HG02885 (cell line): ENCODE measurements at regions not wholly inside any gene's neighbourhood (a gene's known extent, or its start where the extent isn't known, plus 50 kb on each side); places are given as distances from the start of the nearest gene placed in this dataset.

Experiments used
- ATAC-seq: cut with Tn5 transposase; IDR thresholded peaks from one replicate; pipeline ENCODE4 v1.9.1; 2021; ENCODE audit warnings: mild to moderate bottlenecking; ENCODE audit not compliant: unreplicated experiment, poor library complexity

DNA sequence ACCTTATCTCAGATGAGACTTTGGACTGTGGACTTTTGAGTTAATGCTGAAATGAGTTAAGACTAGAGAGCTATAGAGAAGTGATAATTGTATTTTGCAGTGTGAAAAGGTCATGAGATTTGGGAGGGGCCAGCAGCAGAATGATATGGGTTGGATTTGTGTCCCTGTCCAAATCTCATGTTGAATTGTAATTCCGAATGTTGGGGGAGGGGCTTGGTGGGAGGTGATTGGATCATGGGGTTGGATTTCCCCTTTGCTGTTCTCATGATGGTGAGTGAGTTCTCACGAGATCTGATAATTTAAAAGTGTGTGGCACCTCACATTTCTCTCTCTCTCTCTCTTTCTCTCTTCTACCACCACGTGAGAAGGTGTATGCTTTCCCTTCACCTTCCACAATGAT is 777.8 kb upstream of the LUZP2 start:
- no peak for ATAC-seq

DNA sequence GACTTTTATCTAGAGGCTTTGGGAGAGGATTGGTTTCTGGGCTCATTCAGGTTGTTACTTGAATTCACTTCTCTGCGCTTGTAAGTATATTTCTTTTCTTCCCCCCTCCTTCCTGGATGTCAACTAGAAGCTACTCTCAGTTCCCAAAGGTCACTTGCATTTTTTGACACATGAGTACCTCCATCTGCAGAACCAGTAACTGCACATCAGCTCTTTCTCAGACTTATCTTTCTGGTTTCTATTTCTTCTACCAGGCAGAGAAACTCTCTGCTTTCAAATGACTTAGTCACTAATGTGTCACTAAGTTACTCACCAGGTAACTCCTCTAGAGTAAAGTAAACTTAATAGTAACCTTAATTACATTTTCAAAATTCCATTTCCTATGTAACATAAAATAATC is 773.0 kb upstream of the LUZP2 start:
- no peak for ATAC-seq

DNA sequence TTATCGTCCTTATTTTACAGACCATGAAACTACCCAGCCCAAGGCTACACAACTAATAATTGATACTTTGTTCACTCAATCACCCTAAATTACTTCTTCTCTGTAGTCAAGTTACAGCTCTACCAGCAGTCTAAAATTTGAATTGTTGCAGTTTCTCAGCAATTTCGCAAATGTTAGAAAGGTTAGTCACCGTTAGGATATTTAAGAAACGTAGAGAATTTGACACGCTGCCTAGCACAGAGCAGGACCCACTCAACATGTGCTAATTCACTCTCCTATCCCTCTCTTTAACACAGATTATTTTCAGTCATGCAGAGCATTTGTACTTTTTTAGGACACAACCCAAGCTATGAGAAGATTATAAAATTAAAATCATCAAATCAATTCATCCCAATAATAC is 771.1 kb upstream of the LUZP2 start:
- no peak for ATAC-seq

DNA sequence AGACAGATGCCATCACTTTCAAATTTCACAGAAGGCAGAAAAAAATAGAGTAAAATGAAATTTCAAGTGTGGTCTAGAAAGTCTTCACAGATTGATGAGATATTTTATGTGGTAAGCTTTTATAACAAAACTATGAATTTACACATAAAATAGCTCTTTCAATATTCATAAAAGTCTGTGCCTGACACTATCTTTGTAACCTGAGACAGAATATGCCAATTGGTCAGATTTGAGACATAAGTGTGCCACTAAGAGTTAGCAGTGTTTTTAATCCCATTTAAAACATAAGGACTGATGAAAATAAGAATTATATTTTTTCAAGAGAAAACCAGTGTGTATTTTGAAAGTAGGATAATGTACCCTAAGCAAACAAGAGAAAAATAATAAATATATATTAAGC is 769.5 kb upstream of the LUZP2 start:
- ATAC-seq: no peak

DNA sequence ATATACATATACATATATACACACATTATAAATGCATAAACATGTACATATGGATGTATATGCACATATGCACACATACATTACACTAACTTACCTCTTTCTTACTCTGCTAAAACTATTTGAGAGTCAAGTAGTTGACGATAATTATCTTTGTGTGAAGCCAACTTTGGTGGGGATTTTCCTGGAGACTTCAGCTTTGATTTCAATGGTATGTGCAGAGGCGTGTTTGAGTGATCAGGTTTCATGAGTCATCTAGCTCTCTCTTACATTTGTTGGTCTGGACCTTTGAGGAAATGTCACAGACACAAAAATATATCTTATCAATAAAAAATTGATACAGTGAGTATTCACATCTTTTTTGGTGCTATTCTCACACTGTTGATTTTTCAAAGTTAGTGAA is 769.1 kb upstream of the LUZP2 start:
- no peak for ATAC-seq

DNA sequence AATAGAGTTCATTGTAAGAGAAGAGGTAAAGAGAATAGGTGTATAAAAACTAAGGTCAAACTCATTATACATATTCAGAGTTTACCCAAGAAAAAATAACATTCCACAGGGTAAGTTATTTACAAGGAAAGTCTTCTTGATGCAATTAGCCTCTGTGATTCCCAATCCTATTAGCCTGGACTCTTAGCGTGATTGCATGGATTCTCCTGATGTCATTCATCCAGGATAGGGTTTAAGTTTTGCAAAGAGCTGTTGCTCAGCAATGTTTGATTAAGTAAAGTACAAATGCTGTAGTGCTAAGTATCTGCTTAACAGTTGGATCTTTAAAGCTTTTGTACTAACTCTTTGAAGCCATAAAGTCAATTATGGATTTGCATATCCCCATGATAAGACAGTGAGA is 767.8 kb upstream of the LUZP2 start:
- ATAC-seq: no peak

DNA sequence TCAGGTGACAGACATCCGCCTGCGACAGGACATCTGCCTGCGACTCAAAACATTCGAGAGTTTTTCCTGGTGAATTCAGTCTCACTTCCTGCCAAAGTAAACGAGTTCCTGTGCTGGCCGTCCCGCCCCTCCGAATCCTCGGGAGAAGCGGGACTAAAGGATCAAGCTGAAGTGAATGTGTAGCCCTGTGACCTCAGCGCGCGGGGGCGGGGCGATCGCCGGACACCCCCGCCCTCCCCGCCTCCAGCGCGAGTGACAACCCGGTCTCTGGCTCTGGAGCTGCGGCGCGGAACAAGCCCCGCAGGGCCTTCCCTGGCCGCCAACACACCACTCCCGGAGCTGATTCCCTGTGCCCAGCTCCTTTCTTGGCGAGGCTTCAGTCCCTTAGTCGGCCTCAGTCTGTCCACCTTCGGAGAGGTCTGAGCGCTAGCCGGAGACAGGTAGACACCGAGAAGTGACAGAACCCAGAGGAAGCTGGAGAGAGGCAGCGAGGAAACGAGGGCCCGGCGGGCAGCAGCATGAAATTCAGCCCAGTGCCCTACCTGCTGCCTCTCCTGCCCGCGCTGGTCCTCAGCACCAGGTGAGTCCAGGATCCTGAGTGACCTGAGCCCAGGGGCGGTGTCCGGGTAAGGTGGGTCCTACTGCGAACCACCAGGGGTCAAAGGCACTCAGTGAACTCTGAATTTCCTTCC is 766.4 kb upstream of the LUZP2 start:
- ATAC-seq: no peak

DNA sequence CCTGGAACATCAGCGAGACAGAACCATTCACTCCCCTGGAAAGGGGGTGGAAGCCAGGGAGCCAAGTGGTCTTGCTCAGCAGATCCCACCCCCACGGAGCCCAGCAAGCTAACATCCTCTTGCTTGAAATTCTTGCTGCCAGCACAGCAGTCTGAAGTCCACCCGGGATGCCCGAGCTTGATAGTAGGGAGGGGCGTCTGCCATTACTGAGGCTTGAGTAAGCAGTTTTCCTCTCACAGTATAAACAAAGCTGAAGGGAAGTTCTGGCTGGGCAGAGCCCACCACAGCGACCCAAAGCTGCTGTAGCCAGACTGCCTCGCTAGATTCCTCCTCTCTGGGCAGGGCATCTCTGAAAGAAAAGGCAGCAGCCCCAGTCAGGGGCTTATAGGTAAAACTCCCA is 764.8 kb upstream of the LUZP2 start:
- ATAC-seq: no peak

DNA sequence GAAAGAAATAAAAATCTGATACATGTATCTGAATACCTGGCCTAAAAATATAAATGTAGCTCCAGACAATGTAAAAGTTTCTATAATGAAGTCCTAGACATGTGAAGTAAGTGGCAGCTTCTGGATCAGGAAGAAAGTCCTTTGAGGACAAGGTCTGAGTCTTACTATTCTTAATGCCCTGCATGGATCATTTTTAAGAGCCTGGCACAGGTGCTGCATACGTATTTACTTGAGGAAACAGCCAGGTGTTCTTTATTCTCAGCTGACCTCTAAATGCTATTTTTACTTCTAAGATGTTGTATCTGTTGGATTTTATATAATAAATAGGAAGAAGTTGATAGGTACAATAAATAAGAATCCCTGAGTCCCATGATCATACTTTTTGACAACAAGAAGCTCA is 750.0 kb upstream of the LUZP2 start:
- ATAC-seq: no peak

DNA sequence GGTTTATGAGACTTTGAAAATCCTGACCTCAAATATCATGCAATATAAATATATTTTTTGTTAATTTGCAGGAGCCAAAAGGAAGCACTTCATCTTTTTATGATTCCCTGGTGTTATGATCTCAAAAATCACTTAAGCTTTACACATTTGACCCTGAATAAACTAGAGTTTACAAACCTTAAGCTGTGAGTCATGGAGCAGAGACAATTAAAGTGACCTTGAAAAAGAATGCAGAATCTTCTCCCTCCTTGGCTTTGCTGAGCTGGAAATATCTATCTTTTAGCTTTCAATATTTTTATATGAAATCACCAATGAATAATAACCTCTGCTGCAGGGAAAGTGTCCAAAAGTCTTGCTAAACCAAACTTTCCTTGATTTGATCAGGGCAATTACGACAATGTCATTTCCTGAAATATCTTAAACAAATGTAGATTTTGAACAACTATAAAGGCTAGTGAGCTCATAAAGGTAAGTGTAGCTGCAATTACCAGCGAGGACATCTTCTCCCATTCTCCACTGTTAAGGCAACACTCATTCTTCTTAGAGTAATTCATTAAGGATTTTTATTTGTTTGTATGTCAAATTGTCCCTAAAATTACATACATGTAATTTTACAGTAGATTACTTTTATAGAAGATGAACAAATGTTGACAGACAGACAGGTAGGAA is 747.0 kb upstream of the LUZP2 start:
- ATAC-seq: no peak

DNA sequence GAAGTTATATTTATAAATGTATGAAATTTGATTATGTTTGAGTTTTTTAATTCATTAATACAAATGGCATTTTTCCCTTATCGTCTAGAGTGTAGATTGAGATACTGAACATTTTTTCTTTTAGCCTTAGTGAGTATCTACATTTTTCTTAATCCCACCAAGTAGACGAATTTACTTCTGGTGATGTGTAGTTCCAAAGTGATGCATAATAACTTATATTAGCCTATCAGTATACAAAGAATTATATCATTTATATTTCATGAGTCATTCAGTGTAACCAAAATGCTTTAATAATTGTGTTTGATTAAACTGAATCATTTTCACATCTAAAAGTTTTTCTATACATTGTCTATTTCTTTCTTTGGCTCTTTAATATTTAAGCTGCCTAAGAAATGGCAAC is 745.6 kb upstream of the LUZP2 start:
- ATAC-seq: no peak

DNA sequence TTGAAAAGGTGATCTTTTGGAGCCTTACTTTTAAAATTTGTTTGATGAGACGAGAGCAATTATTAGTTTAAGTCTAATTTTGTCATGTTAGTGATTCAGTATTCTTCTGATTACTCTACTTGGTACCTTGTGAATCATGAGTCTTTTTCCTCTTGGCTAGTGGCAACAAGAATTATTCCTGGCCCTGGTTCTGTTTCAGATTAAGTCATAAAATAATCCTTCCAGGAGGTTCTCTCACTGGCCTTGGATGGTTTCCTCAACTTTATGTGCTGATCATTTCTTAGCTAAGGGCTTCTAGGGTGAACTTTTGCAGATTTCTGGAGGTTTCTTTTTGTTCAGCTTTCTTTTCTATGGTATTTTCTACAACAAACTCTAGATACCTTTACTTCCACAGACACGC is 741.8 kb upstream of the LUZP2 start:
- ATAC-seq: no peak

DNA sequence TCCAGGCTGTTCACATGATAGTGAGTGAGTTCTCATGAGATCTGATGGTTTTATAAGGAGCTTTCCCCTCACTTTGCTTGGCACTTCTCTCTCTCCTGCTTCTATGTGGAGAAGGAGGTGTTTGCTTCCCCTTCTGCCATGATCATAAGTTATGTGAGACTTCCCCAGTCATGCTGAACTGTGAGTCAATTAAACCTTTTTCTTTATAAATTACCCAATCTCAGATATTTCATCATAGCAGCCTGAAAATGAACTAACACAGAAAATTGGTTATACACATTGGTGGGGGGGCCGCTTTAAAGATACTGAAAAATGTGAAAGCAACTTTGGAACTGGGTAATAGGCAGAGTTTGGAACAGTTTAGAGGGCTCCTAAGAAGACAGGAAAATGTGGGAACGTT is 741.1 kb upstream of the LUZP2 start:
- ATAC-seq: no peak

DNA sequence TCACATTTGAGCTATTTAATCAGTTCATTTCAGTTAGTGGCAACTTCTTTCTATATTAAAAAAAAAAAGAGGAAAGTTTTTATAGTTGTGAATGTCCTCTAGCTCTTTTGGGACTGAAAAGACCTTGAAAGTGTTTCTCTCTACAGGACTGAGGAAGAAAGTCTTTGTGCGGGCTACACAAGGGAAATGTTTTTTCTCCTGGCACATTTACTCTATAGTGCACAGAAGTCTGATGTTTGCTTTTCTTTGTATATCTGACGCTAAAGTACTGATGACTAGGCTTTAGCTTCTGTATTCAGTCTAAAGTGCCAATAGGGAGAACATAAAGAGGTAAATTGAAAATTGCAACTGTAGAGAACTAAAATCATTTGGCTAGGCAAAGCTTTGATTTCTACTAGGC is 737.4 kb upstream of the LUZP2 start:
- no peak for ATAC-seq

DNA sequence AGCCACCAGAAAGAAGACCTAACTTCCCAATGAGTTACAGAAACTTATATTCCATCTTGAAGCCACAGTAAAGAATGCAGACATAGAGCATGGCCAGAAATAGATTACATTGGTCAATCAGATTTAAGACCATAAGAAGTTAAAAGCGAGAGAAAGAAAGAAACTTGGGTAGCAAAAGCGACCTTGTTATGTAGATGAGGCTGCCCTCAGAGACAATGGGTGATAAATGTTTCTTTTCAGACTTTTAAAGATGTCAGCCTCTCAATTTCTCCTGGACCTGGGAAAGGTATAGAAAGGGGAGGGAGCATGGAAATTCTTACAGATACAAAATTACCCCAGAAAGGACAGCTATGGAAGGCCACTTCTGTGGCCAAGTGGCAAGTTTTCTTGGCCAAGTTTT is 732.6 kb upstream of the LUZP2 start:
- no peak for ATAC-seq

DNA sequence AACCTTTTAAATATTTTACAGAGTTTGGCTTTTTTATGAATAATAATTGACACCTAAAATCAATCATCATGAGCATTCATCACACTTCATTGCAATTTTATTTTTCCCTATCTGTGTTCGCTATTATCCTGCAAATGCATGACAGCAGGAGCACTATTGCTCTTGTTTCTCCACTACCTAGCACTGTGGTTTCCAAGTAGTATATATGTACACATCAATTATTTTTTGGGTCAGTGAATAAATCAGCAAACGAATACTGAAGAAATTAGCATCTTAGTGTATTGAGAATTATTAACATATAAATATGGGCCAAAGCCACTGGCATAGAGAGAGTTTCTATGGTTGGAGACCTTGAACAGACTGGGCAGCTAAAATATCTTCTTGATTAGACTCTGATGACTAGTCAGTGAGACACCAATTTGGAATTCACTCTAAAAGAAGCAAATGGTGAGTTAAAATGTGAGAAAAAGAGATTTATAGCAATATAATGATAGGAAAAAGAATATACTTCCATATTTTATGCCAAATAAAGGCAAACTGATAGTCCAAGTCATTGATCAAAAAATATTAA is 731.1 kb upstream of the LUZP2 start:
- ATAC-seq: no peak

DNA sequence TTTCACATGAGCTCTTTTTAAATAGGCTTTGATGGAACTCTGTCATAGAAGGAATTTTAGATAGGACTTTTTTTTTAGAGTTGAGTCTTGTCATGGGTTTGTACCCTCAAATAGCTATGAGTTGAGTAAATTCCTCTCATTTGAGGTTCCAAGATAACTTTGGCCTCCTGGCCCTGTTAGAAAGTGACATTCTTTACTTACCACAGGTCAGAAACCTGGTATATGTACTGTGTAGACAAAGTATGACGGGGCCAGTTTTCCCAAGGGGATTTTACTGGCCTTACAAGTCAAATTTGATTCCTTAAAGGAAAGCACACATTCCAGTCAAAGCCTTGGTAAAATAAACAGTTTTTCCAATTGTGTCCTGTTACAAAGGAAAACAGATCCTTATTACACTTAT is 729.3 kb upstream of the LUZP2 start:
- ATAC-seq: no peak

DNA sequence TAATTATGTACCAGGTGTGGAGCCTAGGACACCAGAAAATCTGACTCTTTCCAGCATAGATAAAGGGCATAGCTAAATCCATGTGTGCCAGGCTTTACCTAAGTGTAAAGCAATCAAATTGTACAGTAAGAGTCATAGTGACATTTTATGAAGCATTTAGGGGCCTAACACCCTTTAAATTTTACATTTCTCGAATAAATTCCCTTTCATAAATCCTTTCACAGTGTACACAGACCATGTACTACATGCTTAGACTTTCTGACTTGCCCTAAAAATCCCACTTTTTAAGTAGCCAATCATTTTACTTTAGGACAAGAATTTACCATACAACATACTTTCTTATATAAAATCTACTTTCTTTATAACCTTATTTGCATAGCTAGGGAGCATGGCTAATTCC is 727.6 kb upstream of the LUZP2 start:
- no peak for ATAC-seq

DNA sequence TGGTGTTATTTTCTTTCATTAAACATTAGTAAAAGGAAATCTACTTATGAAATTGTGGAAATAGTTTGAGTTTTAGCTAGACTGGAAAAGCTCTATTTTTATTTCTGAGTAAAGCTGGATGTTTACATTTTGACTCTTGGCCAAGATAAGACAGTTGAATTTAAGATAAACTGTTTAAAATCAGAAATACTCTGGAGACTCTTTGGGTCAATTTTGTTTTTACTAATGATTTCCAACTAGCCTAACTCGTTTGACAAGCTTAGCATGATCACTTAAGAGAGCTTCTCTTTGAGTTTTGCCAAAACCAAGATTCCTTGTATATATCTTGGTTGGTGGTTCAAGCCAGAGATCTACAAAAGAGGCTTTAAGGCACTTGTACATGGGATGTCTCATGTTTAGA is 724.8 kb upstream of the LUZP2 start:
- ATAC-seq: no peak

DNA sequence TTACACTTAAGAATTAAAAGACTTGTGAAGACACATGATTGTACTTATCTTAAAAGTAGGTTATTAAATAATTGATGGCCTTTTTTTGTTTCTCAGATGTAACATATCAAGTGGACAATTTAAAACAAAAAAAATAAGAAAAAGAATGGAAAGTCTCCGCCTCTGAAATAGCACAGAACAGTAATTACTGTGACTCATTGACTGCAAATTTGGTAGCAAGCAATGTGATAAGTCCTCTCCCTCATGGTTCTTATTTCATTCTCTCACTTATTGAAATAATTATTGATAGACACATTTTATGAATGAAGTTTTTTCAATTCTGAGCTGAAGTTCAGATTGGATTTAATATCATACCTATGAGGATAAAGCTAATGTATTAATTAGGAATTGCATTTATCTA is 717.9 kb upstream of the LUZP2 start:
- ATAC-seq: no peak

DNA sequence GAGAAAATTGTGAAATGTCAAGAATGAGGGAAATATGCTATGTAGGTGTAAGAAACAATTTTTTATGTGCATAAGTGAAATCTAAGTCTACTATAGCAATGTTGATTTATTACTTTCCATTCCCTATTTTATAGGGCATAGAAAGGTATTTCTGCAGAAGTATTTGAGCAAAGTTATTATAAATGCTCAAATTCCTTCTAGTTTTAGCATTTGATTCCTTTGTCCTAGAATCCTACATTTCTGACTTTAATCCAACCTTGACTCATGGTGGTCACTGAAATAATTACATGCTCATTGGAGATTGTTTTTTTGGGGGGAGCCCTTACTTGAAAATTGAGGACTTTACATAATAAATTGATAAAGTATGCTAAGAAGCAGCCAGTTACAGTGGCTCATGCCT is 716.6 kb upstream of the LUZP2 start:
- ATAC-seq: no peak
